ENCODE measurements at regions not wholly inside any gene's neighbourhood (a gene's known extent, or its start where the extent isn't known, plus 50 kb on each side); places are given as distances from the start of the nearest gene placed in this dataset.

GRCh38 chr18:79583984-79584401, 95.6 kb upstream of the CTDP1 start:
- no peak for TF ChIP-seq CTCF (conservative IDR thresholded peaks at IDR 0.05; ENCODE audit: control insufficient read depth, insufficient read depth, low read depth, low read length)
- DNase-seq (ENCODE audit: low read depth): no peak

DNA sequence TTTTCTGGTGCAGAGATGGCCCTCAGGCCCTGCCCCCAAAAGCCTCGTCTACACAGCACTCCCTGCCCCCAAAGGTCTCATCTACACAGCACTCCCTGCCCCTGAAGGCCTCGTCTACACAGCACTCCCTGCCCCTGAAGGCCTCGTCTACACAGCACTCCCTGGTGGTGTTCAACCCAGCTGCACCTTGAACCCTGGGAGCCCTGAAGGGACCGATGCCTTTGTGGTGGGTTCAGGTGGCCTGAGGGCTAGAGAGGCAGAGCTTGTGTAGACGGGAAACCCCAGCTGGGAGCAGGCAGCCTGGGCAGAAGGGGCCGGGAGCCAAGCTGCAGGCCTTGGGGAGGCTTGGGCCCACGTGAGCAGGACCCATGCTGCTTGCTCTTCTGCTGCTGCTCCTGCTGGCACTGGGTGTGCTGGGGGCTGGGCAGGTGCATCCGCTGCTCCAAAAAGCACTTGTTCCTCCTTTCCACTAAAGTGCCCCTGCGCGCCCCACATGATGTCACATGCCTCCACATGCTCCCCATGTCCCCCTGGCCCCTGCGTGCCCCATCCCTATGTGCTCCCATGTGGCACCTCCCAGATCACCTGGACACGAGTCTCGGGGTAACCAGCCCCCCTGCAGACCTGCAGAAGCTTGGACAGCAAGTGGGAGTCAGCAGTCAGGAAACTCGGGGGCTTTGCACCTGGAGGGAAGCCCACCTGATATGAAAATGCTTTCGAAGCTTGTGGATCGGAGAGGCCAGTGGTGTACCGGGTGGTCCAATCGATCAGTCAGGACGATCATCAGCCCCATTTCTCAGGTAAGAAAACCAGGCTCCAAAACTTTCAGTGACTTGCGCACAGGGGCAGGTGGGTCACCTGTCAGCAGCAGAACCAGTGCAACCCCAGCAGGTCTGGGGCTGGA, 94.9 kb upstream of the CTDP1 start:
- no peak for DNase-seq (ENCODE audit: low read depth)
- no peak for TF ChIP-seq CTCF (conservative IDR thresholded peaks at IDR 0.05; ENCODE audit: control insufficient read depth, insufficient read depth, low read depth, low read length)
- H3K4me3 ChIP-seq (ENCODE audit: control insufficient read depth, low read depth, low read length): no peak overlapping the region

More at GRCh38 chr18:79583984-79584401, 95.6 kb upstream of the CTDP1 start:
- no peak overlapping the region for H3K4me3 ChIP-seq (ENCODE audit: control insufficient read depth, low read depth, low read length)

- TF ChIP-seq CTCF (conservative IDR thresholded peaks at IDR 0.05; ENCODE audit: control insufficient read depth, insufficient read depth, low read depth, low read length): no peak
- DNase-seq (ENCODE audit: low read depth): no peak
- no peak overlapping the region for H3K4me3 ChIP-seq (ENCODE audit: control insufficient read depth, low read depth, low read length)
Measured at GRCh38 chr18:79585395-79586370, 93.9 kb upstream of the CTDP1 start.

DNA sequence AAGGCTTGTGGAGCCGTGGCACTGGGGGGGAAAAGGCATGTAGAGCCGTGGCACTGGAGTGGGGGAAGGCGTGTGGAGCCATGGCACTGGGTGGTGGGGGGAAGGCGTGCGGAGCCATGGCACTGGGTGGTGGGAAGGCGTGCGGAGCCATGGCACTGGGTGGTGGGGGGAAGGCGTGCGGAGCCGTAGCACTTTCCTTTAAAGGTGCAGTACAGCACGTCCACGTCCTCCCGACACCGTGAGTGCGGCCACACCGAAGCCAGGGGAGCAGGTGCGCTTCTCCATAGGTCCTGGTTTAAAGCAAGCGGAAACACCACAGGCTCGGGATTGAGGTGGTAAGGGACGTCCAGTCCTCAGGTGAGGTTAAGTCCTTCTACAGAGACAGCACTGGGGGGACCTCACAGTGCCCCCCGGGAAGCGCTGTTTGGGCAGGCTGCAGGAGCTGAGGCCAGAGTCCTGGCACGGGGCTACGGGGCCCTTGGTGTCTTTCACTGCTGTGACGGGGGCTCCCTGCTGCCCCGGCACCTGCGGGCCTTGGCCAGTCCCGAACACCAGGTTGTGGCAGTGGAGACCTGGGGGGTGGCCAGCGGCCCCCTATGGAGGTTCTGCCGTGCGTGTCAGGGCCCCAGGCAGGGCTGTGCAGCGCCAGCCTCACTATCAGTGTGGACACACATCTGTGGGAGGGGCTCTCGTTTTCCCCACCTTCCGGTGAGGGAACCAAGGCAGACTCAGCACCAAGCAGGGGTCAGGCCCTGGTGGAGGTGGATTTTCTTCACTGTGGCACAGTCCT, 93.0 kb upstream of the CTDP1 start:
- no peak for TF ChIP-seq CTCF (conservative IDR thresholded peaks at IDR 0.05; ENCODE audit: control insufficient read depth, insufficient read depth, low read depth, low read length)
- DNase-seq (ENCODE audit: low read depth): no peak
- no peak overlapping the region for H3K4me3 ChIP-seq (ENCODE audit: control insufficient read depth, low read depth, low read length)

DNA sequence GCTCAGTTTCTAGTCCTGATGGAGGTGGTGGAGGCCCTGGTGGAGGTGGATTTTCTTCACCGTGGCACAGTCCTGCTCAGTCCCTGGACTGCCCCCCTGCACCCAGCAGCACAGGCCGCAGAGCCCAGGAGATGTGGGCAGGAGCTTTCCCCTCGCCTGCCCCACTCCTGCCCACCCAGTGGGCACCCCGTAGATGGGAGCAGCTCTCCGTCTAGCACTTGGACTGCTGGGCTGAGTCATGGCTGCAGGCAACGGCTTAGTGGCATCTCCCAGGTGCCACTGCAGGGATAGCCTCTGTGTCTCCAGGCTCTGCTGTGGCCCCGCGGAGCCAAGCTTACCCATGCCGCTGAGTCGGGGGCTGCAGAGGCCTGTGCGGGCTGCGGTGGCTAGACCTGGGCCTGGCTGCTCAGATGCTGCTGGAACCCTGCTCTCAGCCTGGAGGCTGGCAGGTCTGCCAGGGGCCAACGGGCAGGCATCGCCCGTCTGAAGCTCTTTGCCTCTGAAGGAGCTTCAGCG, 92.3 kb upstream of the CTDP1 start:
- no peak for TF ChIP-seq CTCF (conservative IDR thresholded peaks at IDR 0.05; ENCODE audit: control insufficient read depth, insufficient read depth, low read depth, low read length)
- no peak overlapping the region for H3K4me3 ChIP-seq (ENCODE audit: control insufficient read depth, low read depth, low read length)
- DNase-seq (ENCODE audit: low read depth): no peak

All from fibroblast of mammary gland (primary cell).